ENCODE measurements at regions not wholly inside any gene's neighbourhood (a gene's known extent, or its start where the extent isn't known, plus 50 kb on each side); places are given as distances from the start of the nearest gene placed in this dataset.
A peak's percentile ranks its signal among the peaks of the same experiment; 100 is the strongest.

DNA sequence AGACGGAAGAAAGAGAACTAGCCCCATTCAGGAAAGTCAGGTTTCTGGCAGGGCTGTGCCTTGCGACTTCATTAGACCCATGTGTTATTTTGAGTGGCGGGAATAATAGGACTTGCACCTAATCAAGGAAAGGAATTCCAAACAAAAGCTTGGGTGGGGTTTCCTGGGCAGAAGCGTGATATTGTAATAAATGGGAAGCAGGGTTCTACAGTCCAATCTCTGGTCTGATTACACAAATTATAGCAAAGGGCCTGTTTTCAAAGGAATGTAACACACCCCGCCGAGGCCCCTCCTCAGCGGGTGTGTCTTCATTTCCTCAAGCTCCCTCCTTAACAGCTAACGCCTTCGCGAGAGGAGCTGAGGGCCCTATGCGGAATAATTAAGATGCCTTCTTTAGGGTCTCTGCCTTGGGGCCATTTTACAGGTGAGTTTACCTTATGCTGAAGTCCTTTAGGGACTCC, 396.0 kb upstream of the C2CD4B start:
- ChIA-PET POLR2A (no interaction called here), CTCF (interaction anchor here (0.7 to 2.2 kb wide), 2 partner anchors 12 to 13 kb away, joined by 3 to 8 read pairs; no protein-coding TSS in a partner anchor)
- Mint-ChIP-seq H3K9me3 (no peaks in the 10 kb centered on the region), H3K4me1 (peaks cover 49% of the 10 kb centered on the region), H3K27me3 (ENCODE audit: low read depth) (no peaks in the 10 kb centered on the region), H3K4me3 (no peak overlapping the region), H3K27ac (peak overlapping the region; percentile 28; the same call in 1 of the 2 replicates), H3K36me3 (no peaks in the 10 kb centered on the region)
- peak; percentile 85 for ATAC-seq
- peak; percentile 31 for DNase-seq (ENCODE audit: low spot score)
- no peak for TF ChIP-seq CREB1 (CRISPR knock-in tag; IDR thresholded peaks at IDR 0.05)
- TF ChIP-seq, protein P1, sequence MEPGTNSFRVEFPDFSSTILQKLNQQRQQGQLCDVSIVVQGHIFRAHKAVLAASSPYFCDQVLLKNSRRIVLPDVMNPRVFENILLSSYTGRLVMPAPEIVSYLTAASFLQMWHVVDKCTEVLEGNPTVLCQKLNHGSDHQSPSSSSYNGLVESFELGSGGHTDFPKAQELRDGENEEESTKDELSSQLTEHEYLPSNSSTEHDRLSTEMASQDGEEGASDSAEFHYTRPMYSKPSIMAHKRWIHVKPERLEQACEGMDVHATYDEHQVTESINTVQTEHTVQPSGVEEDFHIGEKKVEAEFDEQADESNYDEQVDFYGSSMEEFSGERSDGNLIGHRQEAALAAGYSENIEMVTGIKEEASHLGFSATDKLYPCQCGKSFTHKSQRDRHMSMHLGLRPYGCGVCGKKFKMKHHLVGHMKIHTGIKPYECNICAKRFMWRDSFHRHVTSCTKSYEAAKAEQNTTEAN (CRISPR knock-in tag; IDR thresholded peaks at IDR 0.05): no peak
- no peak for TF ChIP-seq ZNF263 (CRISPR knock-in tag; IDR thresholded peaks at IDR 0.05; ENCODE audit: low read depth)
- no peak for TF ChIP-seq GTF2I (CRISPR knock-in tag; conservative IDR thresholded peaks at IDR 0.05)
- TF ChIP-seq FOXK1 (CRISPR knock-in tag; IDR thresholded peaks at IDR 0.05): no peak
- TF ChIP-seq, protein P2, sequence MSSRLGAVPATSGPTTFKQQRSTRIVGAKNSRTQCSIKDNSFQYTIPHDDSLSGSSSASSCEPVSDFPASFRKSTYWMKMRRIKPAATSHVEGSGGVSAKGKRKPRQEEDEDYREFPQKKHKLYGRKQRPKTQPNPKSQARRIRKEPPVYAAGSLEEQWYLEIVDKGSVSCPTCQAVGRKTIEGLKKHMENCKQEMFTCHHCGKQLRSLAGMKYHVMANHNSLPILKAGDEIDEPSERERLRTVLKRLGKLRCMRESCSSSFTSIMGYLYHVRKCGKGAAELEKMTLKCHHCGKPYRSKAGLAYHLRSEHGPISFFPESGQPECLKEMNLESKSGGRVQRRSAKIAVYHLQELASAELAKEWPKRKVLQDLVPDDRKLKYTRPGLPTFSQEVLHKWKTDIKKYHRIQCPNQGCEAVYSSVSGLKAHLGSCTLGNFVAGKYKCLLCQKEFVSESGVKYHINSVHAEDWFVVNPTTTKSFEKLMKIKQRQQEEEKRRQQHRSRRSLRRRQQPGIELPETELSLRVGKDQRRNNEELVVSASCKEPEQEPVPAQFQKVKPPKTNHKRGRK (CRISPR knock-in tag; IDR thresholded peaks at IDR 0.05; ENCODE audit: borderline replicate concordance): no peak
- TF ChIP-seq, protein P3, sequence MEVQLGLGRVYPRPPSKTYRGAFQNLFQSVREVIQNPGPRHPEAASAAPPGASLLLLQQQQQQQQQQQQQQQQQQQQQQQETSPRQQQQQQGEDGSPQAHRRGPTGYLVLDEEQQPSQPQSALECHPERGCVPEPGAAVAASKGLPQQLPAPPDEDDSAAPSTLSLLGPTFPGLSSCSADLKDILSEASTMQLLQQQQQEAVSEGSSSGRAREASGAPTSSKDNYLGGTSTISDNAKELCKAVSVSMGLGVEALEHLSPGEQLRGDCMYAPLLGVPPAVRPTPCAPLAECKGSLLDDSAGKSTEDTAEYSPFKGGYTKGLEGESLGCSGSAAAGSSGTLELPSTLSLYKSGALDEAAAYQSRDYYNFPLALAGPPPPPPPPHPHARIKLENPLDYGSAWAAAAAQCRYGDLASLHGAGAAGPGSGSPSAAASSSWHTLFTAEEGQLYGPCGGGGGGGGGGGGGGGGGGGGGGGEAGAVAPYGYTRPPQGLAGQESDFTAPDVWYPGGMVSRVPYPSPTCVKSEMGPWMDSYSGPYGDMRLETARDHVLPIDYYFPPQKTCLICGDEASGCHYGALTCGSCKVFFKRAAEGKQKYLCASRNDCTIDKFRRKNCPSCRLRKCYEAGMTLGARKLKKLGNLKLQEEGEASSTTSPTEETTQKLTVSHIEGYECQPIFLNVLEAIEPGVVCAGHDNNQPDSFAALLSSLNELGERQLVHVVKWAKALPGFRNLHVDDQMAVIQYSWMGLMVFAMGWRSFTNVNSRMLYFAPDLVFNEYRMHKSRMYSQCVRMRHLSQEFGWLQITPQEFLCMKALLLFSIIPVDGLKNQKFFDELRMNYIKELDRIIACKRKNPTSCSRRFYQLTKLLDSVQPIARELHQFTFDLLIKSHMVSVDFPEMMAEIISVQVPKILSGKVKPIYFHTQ (CRISPR knock-in tag; IDR thresholded peaks at IDR 0.05): no peak
- TF ChIP-seq, protein P4, sequence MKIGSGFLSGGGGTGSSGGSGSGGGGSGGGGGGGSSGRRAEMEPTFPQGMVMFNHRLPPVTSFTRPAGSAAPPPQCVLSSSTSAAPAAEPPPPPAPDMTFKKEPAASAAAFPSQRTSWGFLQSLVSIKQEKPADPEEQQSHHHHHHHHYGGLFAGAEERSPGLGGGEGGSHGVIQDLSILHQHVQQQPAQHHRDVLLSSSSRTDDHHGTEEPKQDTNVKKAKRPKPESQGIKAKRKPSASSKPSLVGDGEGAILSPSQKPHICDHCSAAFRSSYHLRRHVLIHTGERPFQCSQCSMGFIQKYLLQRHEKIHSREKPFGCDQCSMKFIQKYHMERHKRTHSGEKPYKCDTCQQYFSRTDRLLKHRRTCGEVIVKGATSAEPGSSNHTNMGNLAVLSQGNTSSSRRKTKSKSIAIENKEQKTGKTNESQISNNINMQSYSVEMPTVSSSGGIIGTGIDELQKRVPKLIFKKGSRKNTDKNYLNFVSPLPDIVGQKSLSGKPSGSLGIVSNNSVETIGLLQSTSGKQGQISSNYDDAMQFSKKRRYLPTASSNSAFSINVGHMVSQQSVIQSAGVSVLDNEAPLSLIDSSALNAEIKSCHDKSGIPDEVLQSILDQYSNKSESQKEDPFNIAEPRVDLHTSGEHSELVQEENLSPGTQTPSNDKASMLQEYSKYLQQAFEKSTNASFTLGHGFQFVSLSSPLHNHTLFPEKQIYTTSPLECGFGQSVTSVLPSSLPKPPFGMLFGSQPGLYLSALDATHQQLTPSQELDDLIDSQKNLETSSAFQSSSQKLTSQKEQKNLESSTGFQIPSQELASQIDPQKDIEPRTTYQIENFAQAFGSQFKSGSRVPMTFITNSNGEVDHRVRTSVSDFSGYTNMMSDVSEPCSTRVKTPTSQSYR (CRISPR knock-in tag; IDR thresholded peaks at IDR 0.05): no peak
- no peak for TF ChIP-seq ELF4 (CRISPR knock-in tag; IDR thresholded peaks at IDR 0.05; ENCODE audit: low read depth)
- TF ChIP-seq JUN (CRISPR knock-in tag; IDR thresholded peaks at IDR 0.05): no peak
- TF ChIP-seq SP1 (CRISPR knock-in tag; conservative IDR thresholded peaks at IDR 0.05): no peak
- TF ChIP-seq ETV6 (CRISPR knock-in tag; IDR thresholded peaks at IDR 0.05): no peak
- TF ChIP-seq, protein P5, sequence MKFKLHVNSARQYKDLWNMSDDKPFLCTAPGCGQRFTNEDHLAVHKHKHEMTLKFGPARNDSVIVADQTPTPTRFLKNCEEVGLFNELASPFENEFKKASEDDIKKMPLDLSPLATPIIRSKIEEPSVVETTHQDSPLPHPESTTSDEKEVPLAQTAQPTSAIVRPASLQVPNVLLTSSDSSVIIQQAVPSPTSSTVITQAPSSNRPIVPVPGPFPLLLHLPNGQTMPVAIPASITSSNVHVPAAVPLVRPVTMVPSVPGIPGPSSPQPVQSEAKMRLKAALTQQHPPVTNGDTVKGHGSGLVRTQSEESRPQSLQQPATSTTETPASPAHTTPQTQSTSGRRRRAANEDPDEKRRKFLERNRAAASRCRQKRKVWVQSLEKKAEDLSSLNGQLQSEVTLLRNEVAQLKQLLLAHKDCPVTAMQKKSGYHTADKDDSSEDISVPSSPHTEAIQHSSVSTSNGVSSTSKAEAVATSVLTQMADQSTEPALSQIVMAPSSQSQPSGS (CRISPR knock-in tag; IDR thresholded peaks at IDR 0.05; ENCODE audit: borderline replicate concordance, low read depth): no peak
- no peak for TF ChIP-seq NR1H2 (CRISPR knock-in tag; IDR thresholded peaks at IDR 0.05)
- TF ChIP-seq, protein P6, sequence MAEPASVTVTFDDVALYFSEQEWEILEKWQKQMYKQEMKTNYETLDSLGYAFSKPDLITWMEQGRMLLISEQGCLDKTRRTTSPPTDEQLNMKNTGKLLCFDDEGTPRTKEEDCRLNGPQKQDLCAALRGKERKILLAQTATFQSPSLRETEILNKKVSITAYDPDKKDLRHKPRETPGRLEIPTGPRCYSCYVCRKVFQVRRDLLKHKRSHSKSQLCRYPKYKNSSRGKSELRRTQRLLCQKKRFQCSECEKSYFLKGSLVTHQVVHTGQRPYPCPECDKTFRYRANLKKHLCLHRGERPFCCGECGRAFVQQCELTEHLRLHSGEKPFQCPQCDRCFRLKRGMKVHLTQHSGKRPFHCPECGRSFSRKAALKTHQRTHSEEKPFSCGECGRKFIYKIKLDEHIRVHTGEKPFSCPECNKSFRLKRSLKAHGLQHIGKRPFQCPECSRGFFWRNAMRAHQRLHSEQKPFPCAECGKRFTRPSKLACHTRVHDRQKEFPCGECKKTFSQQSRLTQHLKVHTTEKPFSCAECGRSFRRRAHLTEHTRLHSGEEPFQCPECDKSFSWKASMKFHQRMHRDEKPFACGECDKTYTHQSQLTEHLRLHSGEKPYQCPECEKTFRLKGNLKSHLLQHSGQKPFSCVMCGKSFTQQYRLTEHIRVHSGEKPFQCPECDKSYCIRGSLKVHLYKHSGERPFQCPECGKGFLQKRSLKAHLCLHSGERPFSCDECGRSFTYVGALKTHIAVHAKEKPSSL (CRISPR knock-in tag; conservative IDR thresholded peaks at IDR 0.05): no peak
- no peak for TF ChIP-seq GABPB1 (CRISPR knock-in tag; IDR thresholded peaks at IDR 0.05)
- no peak for TF ChIP-seq TEAD4 (CRISPR knock-in tag; IDR thresholded peaks at IDR 0.05)
- TF ChIP-seq FOXP1 (CRISPR knock-in tag; IDR thresholded peaks at IDR 0.05; ENCODE audit: borderline replicate concordance): no peak
- TF ChIP-seq NFYB (CRISPR knock-in tag; conservative IDR thresholded peaks at IDR 0.05; ENCODE audit: low read depth): no peak
- no peak for TF ChIP-seq ZNF232 (CRISPR knock-in tag; IDR thresholded peaks at IDR 0.05)
